ENCODE measurements at regions not wholly inside any gene's neighbourhood (a gene's known extent, or its start where the extent isn't known, plus 50 kb on each side); places are given as distances from the start of the nearest gene placed in this dataset.

- H3K9ac ChIP-seq (ENCODE audit: low read length), result no peak overlapping the region
- no peaks in the 10 kb centered on the region for H3K36me3 ChIP-seq (ENCODE audit: insufficient read depth, low read length)
- no peaks in the 10 kb centered on the region for H3K79me2 ChIP-seq (replicated peaks; ENCODE audit: insufficient read depth, low read length)
- no peaks in the 10 kb centered on the region for H3K27me3 ChIP-seq (ENCODE audit: insufficient read depth, low read depth, low read length)
- H2AFZ ChIP-seq (ENCODE audit: low read depth, low read length), result no peak overlapping the region
- no peak overlapping the region for H3K4me3 ChIP-seq (ENCODE audit: low read length)
- H3K9me3 ChIP-seq (ENCODE audit: low read length), result peaks cover 5% of the 10 kb centered on the region
- H3F3A ChIP-seq (ENCODE audit: insufficient read depth, low read length, poor library complexity, severe bottlenecking), result no peaks in the 10 kb centered on the region
- no peaks in the 10 kb centered on the region for H3K9me2 ChIP-seq (ENCODE audit: insufficient read depth, low read length)
- H4K20me1 ChIP-seq (ENCODE audit: insufficient read depth), result no peaks in the 10 kb centered on the region
- no peak overlapping the region for H3K27ac ChIP-seq (ENCODE audit: low read length)
- TF ChIP-seq TAF1 (IDR thresholded peaks at IDR 0.05; ENCODE audit: low read depth) (no peak), REST (IDR thresholded peaks at IDR 0.05; ENCODE audit: borderline replicate concordance) (no peak), MXI1 (conservative IDR thresholded peaks at IDR 0.05; ENCODE audit: poor library complexity, severe bottlenecking) (no peak), RAD21 (conservative IDR thresholded peaks at IDR 0.05) (no peak), SMC3 (conservative IDR thresholded peaks at IDR 0.05; ENCODE audit: poor library complexity) (no peak), POLR2AphosphoS5 (IDR thresholded peaks at IDR 0.05) (no peak), EZH2 (IDR thresholded peaks at IDR 0.05; ENCODE audit: borderline replicate concordance, insufficient read depth, low read length, poor library complexity, severe bottlenecking) (no peak), CTCF (IDR thresholded peaks at IDR 0.05; ENCODE audit: poor library complexity, severe bottlenecking) (no peak), EP300 (conservative IDR thresholded peaks at IDR 0.05; ENCODE audit: poor library complexity, severe bottlenecking) (no peak)
- H3K4me2 ChIP-seq (ENCODE audit: low read length), result no peak overlapping the region
Observed at GRCh38 chr1:229085291-229085690, 185.6 kb upstream of the RAB4A start.

GRCh38 chr1:229086091-229086490, 184.8 kb upstream of the RAB4A start:
- H3K4me2 ChIP-seq (ENCODE audit: low read length), result no peak overlapping the region
- no peak overlapping the region for H2AFZ ChIP-seq (ENCODE audit: low read depth, low read length)
- no peak for TF ChIP-seq SMC3 (conservative IDR thresholded peaks at IDR 0.05; ENCODE audit: poor library complexity)
- TF ChIP-seq EZH2 (IDR thresholded peaks at IDR 0.05; ENCODE audit: borderline replicate concordance, insufficient read depth, low read length, poor library complexity, severe bottlenecking), result no peak
- TF ChIP-seq RAD21 (conservative IDR thresholded peaks at IDR 0.05), result no peak
- no peak for TF ChIP-seq TAF1 (IDR thresholded peaks at IDR 0.05; ENCODE audit: low read depth)
- no peak for TF ChIP-seq REST (IDR thresholded peaks at IDR 0.05; ENCODE audit: borderline replicate concordance)
- TF ChIP-seq POLR2AphosphoS5 (IDR thresholded peaks at IDR 0.05), result no peak
- TF ChIP-seq EP300 (conservative IDR thresholded peaks at IDR 0.05; ENCODE audit: poor library complexity, severe bottlenecking), result no peak
- no peak for TF ChIP-seq MXI1 (conservative IDR thresholded peaks at IDR 0.05; ENCODE audit: poor library complexity, severe bottlenecking)
- TF ChIP-seq CTCF (IDR thresholded peaks at IDR 0.05; ENCODE audit: poor library complexity, severe bottlenecking), result no peak
- H3K79me2 ChIP-seq (replicated peaks; ENCODE audit: insufficient read depth, low read length), result no peaks in the 10 kb centered on the region
- H3K36me3 ChIP-seq (ENCODE audit: insufficient read depth, low read length), result no peaks in the 10 kb centered on the region
- no peaks in the 10 kb centered on the region for H3F3A ChIP-seq (ENCODE audit: insufficient read depth, low read length, poor library complexity, severe bottlenecking)
- H3K27ac ChIP-seq (ENCODE audit: low read length), result no peak overlapping the region
- no peak overlapping the region for H3K9ac ChIP-seq (ENCODE audit: low read length)
- no peaks in the 10 kb centered on the region for H3K27me3 ChIP-seq (ENCODE audit: insufficient read depth, low read depth, low read length)
- H3K9me2 ChIP-seq (ENCODE audit: insufficient read depth, low read length), result no peaks in the 10 kb centered on the region
- peaks cover 5% of the 10 kb centered on the region for H3K9me3 ChIP-seq (ENCODE audit: low read length)
- H4K20me1 ChIP-seq (ENCODE audit: insufficient read depth), result no peaks in the 10 kb centered on the region
- no peak overlapping the region for H3K4me3 ChIP-seq (ENCODE audit: low read length)
